ENCODE measurements at regions not wholly inside any gene's neighbourhood (a gene's known extent, or its start where the extent isn't known, plus 50 kb on each side); places are given as distances from the start of the nearest gene placed in this dataset.

- H3K4me1 ChIP-seq (ENCODE audit: control insufficient read depth, insufficient read depth, low read length) = no peaks in the 10 kb centered on the region
- no peak overlapping the region for H3K27ac ChIP-seq (ENCODE audit: low read length)
- no peaks in the 10 kb centered on the region for H3K27me3 ChIP-seq (ENCODE audit: control insufficient read depth, insufficient read depth, low read length)
- H3K9me3 ChIP-seq (ENCODE audit: control insufficient read depth, low read depth, low read length) = no peaks in the 10 kb centered on the region
- no peak for DNase-seq
- H3K4me3 ChIP-seq (ENCODE audit: low read length) = no peak overlapping the region
- no CpG with 5 or more reads among the region's 3 CpGs for WGBS (ENCODE audit: insufficient coverage, low lambda C conversion rate)
- no peaks in the 10 kb centered on the region for H3K36me3 ChIP-seq (ENCODE audit: control insufficient read depth, insufficient read depth, low read length)
Observed at GRCh38 chr3:56902468-56903160, 100.9 kb upstream of the ARHGEF3 start.

GRCh38 chr3:56900801-56901200, 99.1 kb upstream of the ARHGEF3 start:
- no CpG with 5 or more reads among the region's 1 CpG for WGBS (ENCODE audit: insufficient coverage, low lambda C conversion rate)
- Histone ChIP-seq H3K9me3 (ENCODE audit: control insufficient read depth, low read depth, low read length) (no peaks in the 10 kb centered on the region), H3K4me3 (ENCODE audit: low read length) (no peak overlapping the region), H3K27me3 (ENCODE audit: control insufficient read depth, insufficient read depth, low read length) (no peaks in the 10 kb centered on the region), H3K36me3 (ENCODE audit: control insufficient read depth, insufficient read depth, low read length) (no peaks in the 10 kb centered on the region), H3K27ac (ENCODE audit: low read length) (no peak overlapping the region), H3K4me1 (ENCODE audit: control insufficient read depth, insufficient read depth, low read length) (no peaks in the 10 kb centered on the region)
- no peak for DNase-seq

GRCh38 chr3:56899851-56900250, 98.1 kb upstream of the ARHGEF3 start:
- WGBS (ENCODE audit: insufficient coverage, low lambda C conversion rate) = 100% methylated on average over 1 of the region's 6 CpGs
- Histone ChIP-seq H3K36me3 (ENCODE audit: control insufficient read depth, insufficient read depth, low read length) (no peaks in the 10 kb centered on the region), H3K27me3 (ENCODE audit: control insufficient read depth, insufficient read depth, low read length) (no peaks in the 10 kb centered on the region), H3K4me3 (ENCODE audit: low read length) (no peak overlapping the region), H3K9me3 (ENCODE audit: control insufficient read depth, low read depth, low read length) (no peaks in the 10 kb centered on the region), H3K27ac (ENCODE audit: low read length) (no peak overlapping the region), H3K4me1 (ENCODE audit: control insufficient read depth, insufficient read depth, low read length) (no peaks in the 10 kb centered on the region)
- no peak for DNase-seq

GRCh38 chr3:56899078-56899477, 97.3 kb upstream of the ARHGEF3 start:
- Histone ChIP-seq H3K27me3 (ENCODE audit: control insufficient read depth, insufficient read depth, low read length) (no peaks in the 10 kb centered on the region), H3K27ac (ENCODE audit: low read length) (no peak overlapping the region), H3K36me3 (ENCODE audit: control insufficient read depth, insufficient read depth, low read length) (no peaks in the 10 kb centered on the region), H3K4me1 (ENCODE audit: control insufficient read depth, insufficient read depth, low read length) (no peaks in the 10 kb centered on the region), H3K9me3 (ENCODE audit: control insufficient read depth, low read depth, low read length) (no peaks in the 10 kb centered on the region), H3K4me3 (ENCODE audit: low read length) (no peak overlapping the region)
- 37% methylated on average over 2 of the region's 6 CpGs for WGBS (ENCODE audit: insufficient coverage, low lambda C conversion rate)
- DNase-seq = no peak

- no peak for DNase-seq
- H3K4me1 ChIP-seq (ENCODE audit: control insufficient read depth, insufficient read depth, low read length) = no peaks in the 10 kb centered on the region
- H3K27me3 ChIP-seq (ENCODE audit: control insufficient read depth, insufficient read depth, low read length) = no peaks in the 10 kb centered on the region
- H3K36me3 ChIP-seq (ENCODE audit: control insufficient read depth, insufficient read depth, low read length) = no peaks in the 10 kb centered on the region
- no peak overlapping the region for H3K4me3 ChIP-seq (ENCODE audit: low read length)
- no peak overlapping the region for H3K27ac ChIP-seq (ENCODE audit: low read length)
- H3K9me3 ChIP-seq (ENCODE audit: control insufficient read depth, low read depth, low read length) = no peaks in the 10 kb centered on the region
- 100% methylated on average over 2 of the region's 3 CpGs for WGBS (ENCODE audit: insufficient coverage, low lambda C conversion rate)
Observed at GRCh38 chr3:56896357-56896756, 94.6 kb upstream of the ARHGEF3 start.

GRCh38 chr3:56894881-56895431, 93.2 kb upstream of the ARHGEF3 start:
- no peak overlapping the region for H3K4me3 ChIP-seq (ENCODE audit: low read length)

GRCh38 chr3:56890448-56891091, 88.8 kb upstream of the ARHGEF3 start:
- Histone ChIP-seq H3K27ac (ENCODE audit: low read length) (no peak overlapping the region), H3K36me3 (ENCODE audit: control insufficient read depth, insufficient read depth, low read length) (no peaks in the 10 kb centered on the region), H3K27me3 (ENCODE audit: control insufficient read depth, insufficient read depth, low read length) (peaks cover 2% of the 10 kb centered on the region), H3K4me1 (ENCODE audit: control insufficient read depth, insufficient read depth, low read length) (no peaks in the 10 kb centered on the region), H3K9me3 (ENCODE audit: control insufficient read depth, low read depth, low read length) (no peaks in the 10 kb centered on the region), H3K4me3 (ENCODE audit: low read length) (no peak overlapping the region)
- WGBS (ENCODE audit: insufficient coverage, low lambda C conversion rate) = 42% methylated on average over 2 of the region's 8 CpGs
- DNase-seq = no peak

More at GRCh38 chr3:56894881-56895431, 93.2 kb upstream of the ARHGEF3 start:
- Histone ChIP-seq H3K27me3 (ENCODE audit: control insufficient read depth, insufficient read depth, low read length) (no peaks in the 10 kb centered on the region), H3K4me1 (ENCODE audit: control insufficient read depth, insufficient read depth, low read length) (no peaks in the 10 kb centered on the region), H3K9me3 (ENCODE audit: control insufficient read depth, low read depth, low read length) (no peaks in the 10 kb centered on the region), H3K36me3 (ENCODE audit: control insufficient read depth, insufficient read depth, low read length) (no peaks in the 10 kb centered on the region), H3K27ac (ENCODE audit: low read length) (no peak overlapping the region)
- 100% methylated on average over 2 of the region's 10 CpGs for WGBS (ENCODE audit: insufficient coverage, low lambda C conversion rate)
- DNase-seq = no peak

- DNase-seq = no peak
- Histone ChIP-seq H3K27ac (ENCODE audit: low read length) (no peak overlapping the region), H3K4me1 (ENCODE audit: control insufficient read depth, insufficient read depth, low read length) (no peaks in the 10 kb centered on the region), H3K9me3 (ENCODE audit: control insufficient read depth, low read depth, low read length) (no peaks in the 10 kb centered on the region), H3K27me3 (ENCODE audit: control insufficient read depth, insufficient read depth, low read length) (peaks cover 2% of the 10 kb centered on the region), H3K36me3 (ENCODE audit: control insufficient read depth, insufficient read depth, low read length) (no peaks in the 10 kb centered on the region), H3K4me3 (ENCODE audit: low read length) (no peak overlapping the region)
- WGBS (ENCODE audit: insufficient coverage, low lambda C conversion rate) = 100% methylated on average over 1 of the region's 7 CpGs
Observed at GRCh38 chr3:56889131-56889530, 87.4 kb upstream of the ARHGEF3 start.

- Histone ChIP-seq H3K4me3 (ENCODE audit: low read length) (no peak overlapping the region), H3K9me3 (ENCODE audit: control insufficient read depth, low read depth, low read length) (no peaks in the 10 kb centered on the region), H3K36me3 (ENCODE audit: control insufficient read depth, insufficient read depth, low read length) (no peaks in the 10 kb centered on the region), H3K4me1 (ENCODE audit: control insufficient read depth, insufficient read depth, low read length) (no peaks in the 10 kb centered on the region), H3K27ac (ENCODE audit: low read length) (no peak overlapping the region), H3K27me3 (ENCODE audit: control insufficient read depth, insufficient read depth, low read length) (peaks cover 2% of the 10 kb centered on the region)
- WGBS (ENCODE audit: insufficient coverage, low lambda C conversion rate) = no CpG with 5 or more reads among the region's 2 CpGs
- DNase-seq = no peak
Observed at GRCh38 chr3:56887402-56888025, 85.8 kb upstream of the ARHGEF3 start.

- no peak for DNase-seq
- WGBS (ENCODE audit: insufficient coverage, low lambda C conversion rate) = 60% methylated on average over 1 of the region's 6 CpGs
- H3K4me3 ChIP-seq (ENCODE audit: low read length) = no peak overlapping the region
- H3K36me3 ChIP-seq (ENCODE audit: control insufficient read depth, insufficient read depth, low read length) = no peaks in the 10 kb centered on the region
- H3K9me3 ChIP-seq (ENCODE audit: control insufficient read depth, low read depth, low read length) = no peaks in the 10 kb centered on the region
- H3K27me3 ChIP-seq (ENCODE audit: control insufficient read depth, insufficient read depth, low read length) = peaks cover 2% of the 10 kb centered on the region
- no peaks in the 10 kb centered on the region for H3K4me1 ChIP-seq (ENCODE audit: control insufficient read depth, insufficient read depth, low read length)
- H3K27ac ChIP-seq (ENCODE audit: low read length) = no peak overlapping the region
Observed at GRCh38 chr3:56886314-56886713, 84.6 kb upstream of the ARHGEF3 start.

Data from large intestine (tissue), 3 donors.